ENCODE measurements at regions not wholly inside any gene's neighbourhood (a gene's known extent, or its start where the extent isn't known, plus 50 kb on each side); places are given as distances from the start of the nearest gene placed in this dataset.

DNA sequence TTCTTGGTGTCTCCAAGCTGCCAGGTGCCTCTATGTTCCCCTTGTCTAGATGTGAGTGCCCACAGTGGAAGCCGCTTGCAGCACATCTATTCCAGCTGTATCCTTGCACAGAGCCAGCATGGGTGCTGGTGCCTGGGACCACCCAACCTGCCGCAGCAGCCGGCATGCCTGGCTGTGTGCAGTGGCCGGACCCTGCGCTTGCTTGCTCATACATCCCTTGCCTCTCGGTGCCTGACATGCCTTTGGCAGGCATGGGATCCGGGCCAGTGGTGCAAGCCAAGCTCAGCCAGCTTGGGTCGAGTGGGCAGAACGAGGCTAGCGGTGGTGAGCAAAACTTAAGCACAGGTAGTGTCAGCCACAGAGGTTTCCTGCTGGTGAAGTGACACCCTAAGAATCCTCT is 355.1 kb downstream of the TLL1 start:
- Mint-ChIP-seq H3K36me3 (no peaks in the 10 kb centered on the region), H3K27me3 (no peaks in the 10 kb centered on the region), H3K27ac (no peak overlapping the region), H3K4me3 (no peak overlapping the region), H3K4me1 (no peaks in the 10 kb centered on the region), H3K9me3 (peaks cover 2% of the 10 kb centered on the region)
- DNase-seq (ENCODE audit: low spot score in 2 of 2) (no peak), ATAC-seq (ENCODE audit: low read depth) (no peak)

DNA sequence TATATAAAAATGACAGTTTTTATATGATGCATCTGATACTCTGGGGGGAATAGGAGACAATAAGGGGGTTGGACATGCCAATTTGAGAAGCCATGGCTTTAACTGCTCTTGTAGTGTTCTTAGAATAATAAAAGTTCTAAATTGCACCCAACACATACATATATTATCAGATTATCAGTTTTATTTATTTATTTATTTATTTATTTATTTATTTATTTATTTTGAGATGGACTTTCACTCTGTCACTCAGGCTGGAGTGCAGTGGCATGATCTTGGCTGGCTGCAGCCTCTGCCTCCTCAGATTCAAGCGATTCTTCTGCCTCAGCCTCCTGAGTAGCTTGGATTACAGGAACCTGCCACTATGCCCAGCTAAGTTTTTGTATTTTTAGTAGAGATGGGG is 356.8 kb downstream of the TLL1 start:
- no peak for ATAC-seq (ENCODE audit: low read depth)
- no peak for DNase-seq (ENCODE audit: low spot score in 2 of 2)
- Mint-ChIP-seq H3K4me3 (no peak overlapping the region), H3K27ac (no peak overlapping the region), H3K27me3 (no peaks in the 10 kb centered on the region), H3K36me3 (no peaks in the 10 kb centered on the region), H3K4me1 (no peaks in the 10 kb centered on the region), H3K9me3 (peaks cover 2% of the 10 kb centered on the region)

DNA sequence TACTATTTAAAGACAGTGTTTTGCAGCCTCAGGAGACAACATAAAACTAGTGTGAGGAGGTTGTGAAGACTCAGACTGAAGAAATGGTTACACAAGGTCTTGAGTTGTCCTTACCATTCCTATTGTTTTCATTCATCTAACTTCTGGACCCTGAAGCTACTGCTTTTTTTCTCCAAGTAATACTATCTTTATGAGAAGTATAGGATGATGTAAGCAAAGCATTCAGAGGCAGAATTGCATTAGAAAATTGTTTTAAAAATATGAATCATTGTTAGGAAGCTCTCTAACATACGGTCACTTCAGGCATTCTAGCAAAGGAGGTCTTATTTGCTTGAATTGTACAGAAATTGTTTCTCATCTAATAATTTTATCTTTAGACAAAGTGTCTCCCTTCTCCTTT is 357.8 kb downstream of the TLL1 start:
- DNase-seq (ENCODE audit: low spot score in 2 of 2) (no peak), ATAC-seq (ENCODE audit: low read depth) (no peak)
- H3K27me3 Mint-ChIP-seq = no peaks in the 10 kb centered on the region
- no peak overlapping the region for H3K4me3 Mint-ChIP-seq
- H3K9me3 Mint-ChIP-seq = peaks cover 2% of the 10 kb centered on the region
- H3K4me1 Mint-ChIP-seq = no peaks in the 10 kb centered on the region
- H3K36me3 Mint-ChIP-seq = no peaks in the 10 kb centered on the region
- no peak overlapping the region for H3K27ac Mint-ChIP-seq

DNA sequence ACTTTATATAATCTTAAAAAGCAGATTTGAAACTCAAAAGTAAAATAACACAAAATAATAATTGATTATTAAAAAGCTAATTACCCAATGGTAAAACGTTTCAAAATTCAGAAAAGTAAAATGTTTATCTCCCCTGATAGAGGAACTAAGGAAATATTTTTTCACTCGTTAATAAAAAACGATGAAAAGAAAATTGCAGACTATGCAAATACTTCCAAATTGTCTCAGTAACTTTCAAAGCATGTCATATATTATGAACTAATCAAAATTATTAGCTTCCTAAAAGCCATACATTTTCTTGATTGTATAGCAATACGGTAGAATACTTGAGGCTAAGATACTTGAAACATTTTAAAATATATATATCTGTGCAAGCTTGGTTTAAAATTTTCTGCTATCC is 366.3 kb downstream of the TLL1 start:
- ATAC-seq (ENCODE audit: low read depth) = no peak
- peaks cover 1% of the 10 kb centered on the region for H3K9me3 Mint-ChIP-seq
- no peak for DNase-seq (ENCODE audit: low spot score in 2 of 2)
- H3K36me3 Mint-ChIP-seq = no peaks in the 10 kb centered on the region
- no peaks in the 10 kb centered on the region for H3K27me3 Mint-ChIP-seq
- H3K27ac Mint-ChIP-seq = no peak overlapping the region
- H3K4me3 Mint-ChIP-seq = no peak overlapping the region
- no peaks in the 10 kb centered on the region for H3K4me1 Mint-ChIP-seq

DNA sequence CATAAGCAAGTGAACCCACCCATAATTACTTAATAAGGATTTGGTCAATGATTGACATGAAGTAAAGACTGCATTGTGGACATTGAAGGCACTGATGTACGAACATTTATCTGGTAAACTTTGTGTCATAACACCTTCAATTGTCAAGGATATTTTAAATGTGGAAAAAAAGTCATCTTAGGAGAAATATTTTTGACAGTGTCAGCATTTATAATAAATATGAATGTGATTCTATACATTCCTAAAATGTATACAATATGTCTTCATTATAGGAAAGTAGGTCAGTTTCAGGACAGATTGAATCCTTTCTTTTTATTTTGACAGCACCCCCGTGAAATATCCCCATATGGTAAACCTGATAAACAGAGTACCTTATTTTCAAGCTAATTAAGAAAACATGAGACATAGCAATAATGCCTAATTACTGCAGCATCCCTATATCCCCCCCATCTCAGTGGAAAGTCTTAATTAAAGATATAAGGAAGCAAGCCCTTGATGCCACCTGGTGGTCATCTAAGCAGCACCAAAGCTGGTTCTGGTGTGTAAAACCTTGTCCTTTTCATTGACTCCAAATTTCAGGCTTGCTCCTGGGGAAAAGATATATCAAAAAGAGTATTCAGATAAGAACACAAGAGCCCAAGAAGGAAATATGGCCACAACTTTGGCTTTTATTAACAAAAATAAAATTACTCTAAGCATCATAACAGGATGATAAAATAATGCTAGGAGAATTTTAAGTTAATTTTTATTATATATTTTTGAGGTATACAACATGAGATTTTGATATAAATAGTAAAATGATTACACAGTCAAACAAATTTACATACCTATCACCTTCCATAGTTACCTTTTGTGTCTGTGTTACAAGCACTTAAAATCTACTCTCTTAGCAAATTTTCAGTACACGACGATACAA is 379.7 kb downstream of the TLL1 start:
- Mint-ChIP-seq H3K4me3 (no peak overlapping the region), H3K27me3 (no peaks in the 10 kb centered on the region), H3K9me3 (peaks cover 3% of the 10 kb centered on the region), H3K27ac (no peak overlapping the region), H3K36me3 (no peaks in the 10 kb centered on the region), H3K4me1 (no peaks in the 10 kb centered on the region)
- DNase-seq (ENCODE audit: low spot score in 2 of 2) = no peak
- ATAC-seq (ENCODE audit: low read depth) = no peak

DNA sequence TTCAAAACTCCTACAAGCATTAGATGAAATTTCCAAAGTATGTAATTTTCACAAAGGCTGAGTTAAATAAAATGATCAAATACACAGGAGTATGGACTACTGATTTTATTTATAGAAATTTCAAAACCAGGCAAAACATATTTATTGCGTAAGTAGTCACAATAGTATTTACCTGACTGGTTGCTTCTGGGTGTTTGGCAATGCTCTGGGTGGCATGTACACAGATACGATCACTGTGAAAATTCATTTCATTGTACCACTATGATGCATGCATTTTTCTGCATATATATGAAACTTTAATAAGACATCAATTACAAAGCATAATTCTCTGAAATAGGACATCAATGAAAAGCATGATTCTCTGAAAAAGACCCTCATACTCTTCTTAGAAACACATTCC is 384.2 kb downstream of the TLL1 start:
- DNase-seq (ENCODE audit: low spot score in 2 of 2) (no peak), ATAC-seq (ENCODE audit: low read depth) (no peak)
- no peaks in the 10 kb centered on the region for H3K27me3 Mint-ChIP-seq
- H3K4me3 Mint-ChIP-seq = no peak overlapping the region
- peaks cover 3% of the 10 kb centered on the region for H3K9me3 Mint-ChIP-seq
- no peaks in the 10 kb centered on the region for H3K4me1 Mint-ChIP-seq
- H3K36me3 Mint-ChIP-seq = no peaks in the 10 kb centered on the region
- no peak overlapping the region for H3K27ac Mint-ChIP-seq

DNA sequence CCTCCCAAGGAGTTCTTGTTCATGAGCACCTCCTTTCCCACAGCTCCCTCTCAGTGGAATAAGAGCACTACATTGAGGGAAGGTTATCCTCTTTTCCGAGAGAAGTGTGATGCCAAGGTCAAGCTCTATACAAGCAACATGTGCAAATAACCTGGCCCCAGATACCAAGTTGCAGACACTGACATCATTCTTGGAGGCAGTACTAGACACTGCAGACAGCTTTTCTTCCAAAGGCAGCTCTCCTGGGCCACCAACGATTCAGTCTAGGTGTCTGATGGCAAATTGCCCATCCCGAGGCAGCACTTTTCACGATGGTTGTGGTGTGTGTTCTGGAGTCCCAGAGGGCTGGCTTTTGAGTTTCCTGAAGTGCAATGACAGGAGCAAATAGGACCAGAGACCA is 384.9 kb downstream of the TLL1 start:
- no peaks in the 10 kb centered on the region for H3K4me1 Mint-ChIP-seq
- H3K9me3 Mint-ChIP-seq = peaks cover 3% of the 10 kb centered on the region
- H3K36me3 Mint-ChIP-seq = no peaks in the 10 kb centered on the region
- DNase-seq (ENCODE audit: low spot score in 2 of 2) (no peak), ATAC-seq (ENCODE audit: low read depth) (no peak)
- no peaks in the 10 kb centered on the region for H3K27me3 Mint-ChIP-seq
- no peak overlapping the region for H3K4me3 Mint-ChIP-seq
- no peak overlapping the region for H3K27ac Mint-ChIP-seq

DNA sequence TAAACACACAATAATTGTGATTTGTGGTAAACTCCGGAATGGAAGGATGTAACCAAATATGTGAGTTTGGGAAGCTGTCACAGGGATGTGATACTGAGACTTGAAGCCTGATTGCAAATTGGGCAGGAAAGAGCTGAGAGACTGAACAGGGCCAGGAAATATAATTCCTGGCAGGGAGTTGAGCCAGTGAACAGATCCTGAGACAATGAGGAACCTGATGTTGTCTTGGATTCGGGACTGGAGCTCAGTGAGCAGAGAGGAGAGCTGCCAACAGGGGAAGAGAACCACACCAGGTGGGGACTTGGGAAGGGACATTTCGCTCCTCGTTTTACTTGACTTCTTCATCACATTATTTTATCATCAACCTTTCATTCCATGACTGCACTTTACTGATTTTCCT is 386.0 kb downstream of the TLL1 start:
- H3K4me3 Mint-ChIP-seq = no peak overlapping the region
- H3K27ac Mint-ChIP-seq = no peak overlapping the region
- no peak for DNase-seq (ENCODE audit: low spot score in 2 of 2)
- H3K36me3 Mint-ChIP-seq = no peaks in the 10 kb centered on the region
- no peaks in the 10 kb centered on the region for H3K9me3 Mint-ChIP-seq
- no peaks in the 10 kb centered on the region for H3K4me1 Mint-ChIP-seq
- H3K27me3 Mint-ChIP-seq = no peaks in the 10 kb centered on the region
- ATAC-seq (ENCODE audit: low read depth) = no peak

DNA sequence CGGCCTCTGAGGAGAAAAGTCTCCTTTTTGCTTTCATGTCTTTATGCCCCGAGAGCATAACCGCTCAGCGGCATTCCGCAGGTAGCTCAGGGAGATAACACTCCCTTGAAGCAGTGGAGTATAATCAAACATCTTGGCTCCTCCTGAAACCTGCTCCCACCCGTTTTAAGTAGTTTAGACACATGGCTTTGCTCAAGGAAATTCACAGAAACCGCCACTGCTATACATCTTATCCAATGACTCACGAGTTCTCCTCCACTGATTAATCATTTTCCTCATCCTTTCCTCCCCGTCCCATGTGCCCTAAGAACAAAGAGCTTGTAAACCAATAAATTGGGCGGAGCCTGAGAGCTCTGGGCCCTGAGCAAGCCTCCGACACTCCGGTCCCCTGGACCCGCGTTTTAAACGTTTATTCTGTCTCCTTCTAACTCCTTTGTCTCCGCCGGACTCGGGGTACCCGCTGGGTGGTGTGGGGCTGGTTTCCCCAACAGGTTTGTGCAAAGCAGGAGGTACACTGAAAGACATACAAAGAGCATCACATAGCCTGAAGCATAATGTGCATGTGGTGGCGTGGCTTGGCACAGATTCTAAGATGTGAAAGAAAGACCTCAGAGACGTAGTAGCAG is 401.2 kb downstream of the TLL1 start:
- Mint-ChIP-seq H3K4me3 (no peak overlapping the region), H3K27me3 (no peaks in the 10 kb centered on the region), H3K27ac (no peak overlapping the region), H3K36me3 (no peaks in the 10 kb centered on the region), H3K4me1 (no peaks in the 10 kb centered on the region), H3K9me3 (peaks cover 5% of the 10 kb centered on the region)
- ATAC-seq (ENCODE audit: low read depth) (no peak), DNase-seq (ENCODE audit: low spot score in 2 of 2) (no peak)

DNA sequence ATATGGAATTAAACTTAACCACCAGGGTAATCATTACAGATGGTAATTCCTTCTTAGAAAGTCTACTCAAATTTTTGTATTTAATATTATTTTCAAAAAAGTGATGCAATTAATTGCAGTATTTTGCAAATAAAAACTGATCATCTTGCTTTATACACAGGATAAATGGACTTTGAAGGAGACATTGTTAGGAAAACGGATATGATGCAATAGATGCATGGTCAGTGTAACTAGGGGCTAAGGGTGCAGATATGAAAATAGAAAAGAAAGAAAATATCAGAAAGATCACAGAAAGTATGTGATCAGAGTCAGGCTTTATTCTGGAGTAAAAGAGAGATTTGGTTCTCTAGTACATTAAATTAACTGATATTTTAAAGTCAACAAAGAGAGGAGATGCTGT is 401.7 kb downstream of the TLL1 start:
- H3K4me3 Mint-ChIP-seq = no peak overlapping the region
- H3K27me3 Mint-ChIP-seq = no peaks in the 10 kb centered on the region
- H3K36me3 Mint-ChIP-seq = no peaks in the 10 kb centered on the region
- H3K4me1 Mint-ChIP-seq = no peaks in the 10 kb centered on the region
- peaks cover 6% of the 10 kb centered on the region for H3K9me3 Mint-ChIP-seq
- ATAC-seq (ENCODE audit: low read depth) = no peak
- no peak overlapping the region for H3K27ac Mint-ChIP-seq
- DNase-seq (ENCODE audit: low spot score in 2 of 2) = no peak

DNA sequence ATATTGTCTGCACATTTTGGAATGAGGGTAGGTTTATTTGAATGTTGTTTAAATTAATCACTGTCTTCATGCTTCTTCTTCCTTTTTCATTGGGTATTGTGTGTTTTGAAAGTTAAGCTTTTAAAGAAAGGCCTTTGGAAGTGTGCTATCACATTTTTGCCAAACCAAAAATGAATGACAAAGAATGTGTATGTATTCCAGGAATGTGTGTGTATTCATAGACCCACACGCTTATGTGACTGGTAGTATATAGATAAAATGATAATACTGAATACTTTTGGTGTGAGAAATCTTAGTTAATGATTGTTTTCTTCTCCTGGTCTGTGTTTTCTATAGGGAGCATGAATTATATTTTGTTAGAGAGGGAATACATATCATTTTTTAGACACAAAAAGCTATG is 404.4 kb downstream of the TLL1 start:
- Mint-ChIP-seq H3K27ac (no peak overlapping the region), H3K4me3 (no peak overlapping the region), H3K4me1 (no peaks in the 10 kb centered on the region), H3K9me3 (peaks cover 6% of the 10 kb centered on the region), H3K27me3 (no peaks in the 10 kb centered on the region), H3K36me3 (no peaks in the 10 kb centered on the region)
- no peak for ATAC-seq (ENCODE audit: low read depth)
- no peak for DNase-seq (ENCODE audit: low spot score in 2 of 2)

DNA sequence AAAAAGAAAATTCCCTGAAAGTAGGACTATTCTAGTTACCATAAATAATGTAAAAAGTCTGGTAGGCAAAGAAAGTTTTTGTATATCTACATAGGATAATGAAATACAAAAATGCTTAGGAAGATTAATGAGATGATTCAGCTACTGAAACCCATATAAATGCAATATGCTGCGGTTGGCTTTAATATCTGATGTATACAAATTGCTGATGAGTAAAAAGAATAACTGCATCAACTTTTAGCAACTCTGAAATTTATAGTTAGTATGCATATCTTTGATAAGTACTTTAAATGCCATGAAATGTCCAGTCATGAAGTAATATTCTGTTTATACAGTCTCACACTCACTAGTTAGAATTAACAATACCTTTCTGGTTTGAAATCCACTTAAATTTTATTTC is 404.8 kb downstream of the TLL1 start:
- Mint-ChIP-seq H3K27ac (no peak overlapping the region), H3K4me1 (no peaks in the 10 kb centered on the region), H3K4me3 (no peak overlapping the region), H3K36me3 (no peaks in the 10 kb centered on the region), H3K9me3 (peaks cover 6% of the 10 kb centered on the region), H3K27me3 (no peaks in the 10 kb centered on the region)
- DNase-seq (ENCODE audit: low spot score in 2 of 2) (no peak), ATAC-seq (ENCODE audit: low read depth) (no peak)

DNA sequence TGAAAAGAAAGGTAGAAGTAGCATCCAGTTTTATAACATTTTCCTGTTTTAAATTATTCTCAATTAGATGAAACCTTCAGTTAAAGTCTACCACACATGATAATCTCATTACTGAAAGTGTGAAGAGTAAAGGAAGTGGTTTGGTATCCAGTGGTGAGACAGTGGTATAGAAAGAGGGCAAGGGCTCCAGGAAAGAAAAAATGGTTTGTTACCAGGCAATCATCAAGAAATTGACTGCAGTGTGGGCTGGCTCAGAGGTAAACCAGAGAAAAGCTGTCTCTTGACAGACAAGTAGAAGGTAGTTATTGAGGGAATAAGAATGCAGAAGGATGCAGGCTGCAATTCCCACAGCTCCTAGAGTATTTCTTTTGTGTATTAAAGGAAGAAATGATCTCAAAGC is 406.2 kb downstream of the TLL1 start:
- Mint-ChIP-seq H3K36me3 (no peaks in the 10 kb centered on the region), H3K9me3 (peaks cover 6% of the 10 kb centered on the region), H3K4me1 (no peaks in the 10 kb centered on the region), H3K27ac (no peak overlapping the region), H3K27me3 (no peaks in the 10 kb centered on the region), H3K4me3 (no peak overlapping the region)
- DNase-seq (ENCODE audit: low spot score in 2 of 2) (no peak), ATAC-seq (ENCODE audit: low read depth) (no peak)

DNA sequence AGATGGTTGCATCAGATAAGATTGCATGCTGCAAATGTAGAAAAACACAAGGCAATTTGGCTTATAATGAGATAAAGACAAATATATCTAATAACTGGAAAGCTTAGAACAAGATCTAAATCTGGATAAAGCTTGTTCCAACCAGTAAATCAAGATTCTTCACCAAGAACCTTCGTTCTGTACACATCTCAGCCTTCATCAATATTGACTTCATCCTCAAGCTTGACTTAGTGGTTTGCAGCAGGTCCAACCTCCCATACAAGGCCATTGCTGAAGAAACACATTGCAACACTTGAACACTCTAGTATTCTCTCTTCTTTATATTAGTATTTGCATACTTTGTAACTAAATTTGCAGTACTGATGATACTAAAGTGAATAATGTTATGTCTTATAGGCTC is 407.6 kb downstream of the TLL1 start:
- H3K27ac Mint-ChIP-seq = no peak overlapping the region
- no peaks in the 10 kb centered on the region for H3K36me3 Mint-ChIP-seq
- H3K4me3 Mint-ChIP-seq = no peak overlapping the region
- DNase-seq (ENCODE audit: low spot score in 2 of 2) (no peak), ATAC-seq (ENCODE audit: low read depth) (no peak)
- H3K27me3 Mint-ChIP-seq = no peaks in the 10 kb centered on the region
- H3K9me3 Mint-ChIP-seq = peaks cover 6% of the 10 kb centered on the region
- H3K4me1 Mint-ChIP-seq = no peaks in the 10 kb centered on the region
